Neural cell (in vitro differentiated cells): ENCODE measurements at regions not wholly inside any gene's neighbourhood (a gene's known extent, or its start where the extent isn't known, plus 50 kb on each side); places are given as distances from the start of the nearest gene placed in this dataset.
"Not testable (repeated sequence)": the region's sequence is repeated elsewhere in the genome, so short reads cannot be mapped to it uniquely, and the experiment has no call there.

ENCODE experiments used
- EP300 ChIP-seq: fragments of 450-650 bp; conservative IDR thresholded peaks from 2 replicates; pipeline ENCODE4 v1.6.1; 2014; ENCODE audit warnings: antibody characterized with exemption, mild to moderate bottlenecking, moderate library complexity; ENCODE audit not compliant: poor library complexity, severe bottlenecking
- EZH2 ChIP-seq: fragments of 200-600, 300-800 bp; shearing (Covaris generic), sonication (generic); IDR thresholded peaks from 2 replicates; pipeline ENCODE4 v1.6.1; 2014; ENCODE audit warnings: antibody characterized with exemption, low read length, borderline replicate concordance, mild to moderate bottlenecking; ENCODE audit not compliant: insufficient read depth, poor library complexity, severe bottlenecking
- MXI1 ChIP-seq: fragments of 450-650 bp; conservative IDR thresholded peaks from 2 replicates; pipeline ENCODE4 v1.6.1; 2014; ENCODE audit warnings: antibody characterized with exemption, mild to moderate bottlenecking; ENCODE audit not compliant: poor library complexity, severe bottlenecking
- POLR2AphosphoS5 ChIP-seq: IDR thresholded peaks from 2 replicates; pipeline ENCODE4 v1.6.1; 2012
- SMC3 ChIP-seq: fragments of 450-650 bp; conservative IDR thresholded peaks from 2 replicates; pipeline ENCODE4 v1.6.1; 2014; ENCODE audit warnings: antibody characterized with exemption, mild to moderate bottlenecking, moderate library complexity; ENCODE audit not compliant: poor library complexity
- TF ChIP-seq, protein P1 (sequence below): fragments of 450-650 bp; IDR thresholded peaks from 2 replicates; pipeline ENCODE4 v1.5.1; 2014; ENCODE audit warnings: antibody characterized with exemption, mild to moderate bottlenecking, moderate library complexity; ENCODE audit not compliant: poor library complexity, severe bottlenecking
- TF ChIP-seq, protein P2 (sequence below): IDR thresholded peaks from 2 replicates; pipeline ENCODE4 v1.6.1; 2012; ENCODE audit warnings: borderline replicate concordance

DNA sequence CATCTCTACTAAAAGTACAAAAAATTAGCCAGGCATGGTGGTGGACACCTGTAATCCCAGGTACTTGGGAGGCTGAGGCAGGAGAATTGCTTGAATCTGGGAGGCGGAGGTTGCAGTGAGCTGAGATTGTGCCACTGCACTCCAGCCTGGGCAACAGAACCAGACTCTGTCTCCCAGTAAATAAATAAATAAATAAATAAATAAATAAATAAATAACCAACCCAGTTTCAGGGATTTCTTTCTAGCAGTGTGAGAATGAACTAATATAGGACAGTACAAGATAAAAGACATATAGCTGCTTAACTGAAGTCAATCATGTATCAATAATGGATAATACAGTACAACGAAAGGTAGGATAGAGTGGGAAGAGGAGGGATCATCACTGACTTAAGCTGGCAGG, 113.3 kb upstream of the NRXN3 start:
- TF ChIP-seq, protein P1, sequence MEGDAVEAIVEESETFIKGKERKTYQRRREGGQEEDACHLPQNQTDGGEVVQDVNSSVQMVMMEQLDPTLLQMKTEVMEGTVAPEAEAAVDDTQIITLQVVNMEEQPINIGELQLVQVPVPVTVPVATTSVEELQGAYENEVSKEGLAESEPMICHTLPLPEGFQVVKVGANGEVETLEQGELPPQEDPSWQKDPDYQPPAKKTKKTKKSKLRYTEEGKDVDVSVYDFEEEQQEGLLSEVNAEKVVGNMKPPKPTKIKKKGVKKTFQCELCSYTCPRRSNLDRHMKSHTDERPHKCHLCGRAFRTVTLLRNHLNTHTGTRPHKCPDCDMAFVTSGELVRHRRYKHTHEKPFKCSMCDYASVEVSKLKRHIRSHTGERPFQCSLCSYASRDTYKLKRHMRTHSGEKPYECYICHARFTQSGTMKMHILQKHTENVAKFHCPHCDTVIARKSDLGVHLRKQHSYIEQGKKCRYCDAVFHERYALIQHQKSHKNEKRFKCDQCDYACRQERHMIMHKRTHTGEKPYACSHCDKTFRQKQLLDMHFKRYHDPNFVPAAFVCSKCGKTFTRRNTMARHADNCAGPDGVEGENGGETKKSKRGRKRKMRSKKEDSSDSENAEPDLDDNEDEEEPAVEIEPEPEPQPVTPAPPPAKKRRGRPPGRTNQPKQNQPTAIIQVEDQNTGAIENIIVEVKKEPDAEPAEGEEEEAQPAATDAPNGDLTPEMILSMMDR = not testable (repeated sequence)
- not testable (repeated sequence) for TF ChIP-seq EZH2, MXI1, POLR2AphosphoS5, EP300, SMC3
- TF ChIP-seq, protein P2, sequence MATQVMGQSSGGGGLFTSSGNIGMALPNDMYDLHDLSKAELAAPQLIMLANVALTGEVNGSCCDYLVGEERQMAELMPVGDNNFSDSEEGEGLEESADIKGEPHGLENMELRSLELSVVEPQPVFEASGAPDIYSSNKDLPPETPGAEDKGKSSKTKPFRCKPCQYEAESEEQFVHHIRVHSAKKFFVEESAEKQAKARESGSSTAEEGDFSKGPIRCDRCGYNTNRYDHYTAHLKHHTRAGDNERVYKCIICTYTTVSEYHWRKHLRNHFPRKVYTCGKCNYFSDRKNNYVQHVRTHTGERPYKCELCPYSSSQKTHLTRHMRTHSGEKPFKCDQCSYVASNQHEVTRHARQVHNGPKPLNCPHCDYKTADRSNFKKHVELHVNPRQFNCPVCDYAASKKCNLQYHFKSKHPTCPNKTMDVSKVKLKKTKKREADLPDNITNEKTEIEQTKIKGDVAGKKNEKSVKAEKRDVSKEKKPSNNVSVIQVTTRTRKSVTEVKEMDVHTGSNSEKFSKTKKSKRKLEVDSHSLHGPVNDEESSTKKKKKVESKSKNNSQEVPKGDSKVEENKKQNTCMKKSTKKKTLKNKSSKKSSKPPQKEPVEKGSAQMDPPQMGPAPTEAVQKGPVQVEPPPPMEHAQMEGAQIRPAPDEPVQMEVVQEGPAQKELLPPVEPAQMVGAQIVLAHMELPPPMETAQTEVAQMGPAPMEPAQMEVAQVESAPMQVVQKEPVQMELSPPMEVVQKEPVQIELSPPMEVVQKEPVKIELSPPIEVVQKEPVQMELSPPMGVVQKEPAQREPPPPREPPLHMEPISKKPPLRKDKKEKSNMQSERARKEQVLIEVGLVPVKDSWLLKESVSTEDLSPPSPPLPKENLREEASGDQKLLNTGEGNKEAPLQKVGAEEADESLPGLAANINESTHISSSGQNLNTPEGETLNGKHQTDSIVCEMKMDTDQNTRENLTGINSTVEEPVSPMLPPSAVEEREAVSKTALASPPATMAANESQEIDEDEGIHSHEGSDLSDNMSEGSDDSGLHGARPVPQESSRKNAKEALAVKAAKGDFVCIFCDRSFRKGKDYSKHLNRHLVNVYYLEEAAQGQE = not testable (repeated sequence)
